Liver (tissue), 3 donors: ENCODE measurements at regions not wholly inside any gene's neighbourhood (a gene's known extent, or its start where the extent isn't known, plus 50 kb on each side); places are given as distances from the start of the nearest gene placed in this dataset.

Source experiments
- GABPA ChIP-seq, 2 donors: IDR thresholded peaks in 1 of 2; conservative IDR thresholded peaks in 1 of 2; 2 replicates each; pipeline ENCODE4 v1.6.1; 2016; ENCODE audit warnings: antibody characterized with exemption in 2 of 2, mild to moderate bottlenecking in 1 of 2, moderate library complexity in 1 of 2
- RAD21 ChIP-seq, 2 donors: IDR thresholded peaks; 2 replicates each; pipeline ENCODE4 v1.6.1; 2016; ENCODE audit warnings: antibody characterized with exemption in 2 of 2, mild to moderate bottlenecking in 2 of 2
- SP1 ChIP-seq: IDR thresholded peaks from 2 replicates; pipeline ENCODE4 v1.6.1; 2018; ENCODE audit warnings: antibody characterized with exemption, mild to moderate bottlenecking
- YY1 ChIP-seq: IDR thresholded peaks from 2 replicates; pipeline ENCODE4 v1.6.1; 2016; ENCODE audit warnings: antibody characterized with exemption, mild to moderate bottlenecking
- TF ChIP-seq, protein P1 (sequence below): IDR thresholded peaks from 2 replicates; pipeline ENCODE4 v1.6.1; 2016; ENCODE audit warnings: antibody characterized with exemption
- TF ChIP-seq, protein P2 (sequence below): fragments of 150-350 bp; IDR thresholded peaks from 2 replicates; pipeline ENCODE4 v1.5.1; 2017; ENCODE audit warnings: improper control_type of control experiment, low read depth, low read length; ENCODE audit not compliant: missing input control
- TF ChIP-seq, protein P3 (sequence below): IDR thresholded peaks from 2 replicates; pipeline ENCODE4 v1.6.1; 2016; ENCODE audit warnings: antibody characterized with exemption, mild to moderate bottlenecking
- donor health status: healthy.
- donor health status: healthy.

DNA sequence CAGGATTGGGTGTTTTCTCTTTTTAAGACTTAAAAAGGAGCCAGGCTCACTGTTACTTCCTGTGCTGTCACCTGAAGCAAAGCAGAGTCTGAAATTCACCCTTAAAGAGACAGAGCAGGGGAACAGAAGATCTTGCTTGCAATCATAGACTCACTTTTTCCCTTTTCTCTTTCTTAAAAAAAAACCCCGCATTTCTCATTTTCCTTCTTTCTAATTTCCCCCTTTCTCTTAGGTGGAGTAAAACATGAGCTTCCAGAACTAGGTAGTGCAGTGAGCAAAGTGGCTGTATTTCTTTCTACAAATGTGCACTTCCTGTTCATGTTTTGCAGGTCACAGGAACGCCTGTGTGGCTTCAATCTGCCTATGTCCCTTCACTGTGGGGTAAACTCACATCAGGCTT is 381.2 kb downstream of the LPIN1 start:
- TF ChIP-seq, protein P1, sequence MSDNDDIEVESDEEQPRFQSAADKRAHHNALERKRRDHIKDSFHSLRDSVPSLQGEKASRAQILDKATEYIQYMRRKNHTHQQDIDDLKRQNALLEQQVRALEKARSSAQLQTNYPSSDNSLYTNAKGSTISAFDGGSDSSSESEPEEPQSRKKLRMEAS: no peak
- TF ChIP-seq YY1 (no peak), RAD21 (IDR thresholded peaks at IDR 0.05) (no peak), GABPA (IDR thresholded peaks at IDR 0.05 in 1 of 2, conservative IDR thresholded peaks at IDR 0.05 in 1 of 2) (no peak), SP1 (no peak)
- TF ChIP-seq, protein P2, sequence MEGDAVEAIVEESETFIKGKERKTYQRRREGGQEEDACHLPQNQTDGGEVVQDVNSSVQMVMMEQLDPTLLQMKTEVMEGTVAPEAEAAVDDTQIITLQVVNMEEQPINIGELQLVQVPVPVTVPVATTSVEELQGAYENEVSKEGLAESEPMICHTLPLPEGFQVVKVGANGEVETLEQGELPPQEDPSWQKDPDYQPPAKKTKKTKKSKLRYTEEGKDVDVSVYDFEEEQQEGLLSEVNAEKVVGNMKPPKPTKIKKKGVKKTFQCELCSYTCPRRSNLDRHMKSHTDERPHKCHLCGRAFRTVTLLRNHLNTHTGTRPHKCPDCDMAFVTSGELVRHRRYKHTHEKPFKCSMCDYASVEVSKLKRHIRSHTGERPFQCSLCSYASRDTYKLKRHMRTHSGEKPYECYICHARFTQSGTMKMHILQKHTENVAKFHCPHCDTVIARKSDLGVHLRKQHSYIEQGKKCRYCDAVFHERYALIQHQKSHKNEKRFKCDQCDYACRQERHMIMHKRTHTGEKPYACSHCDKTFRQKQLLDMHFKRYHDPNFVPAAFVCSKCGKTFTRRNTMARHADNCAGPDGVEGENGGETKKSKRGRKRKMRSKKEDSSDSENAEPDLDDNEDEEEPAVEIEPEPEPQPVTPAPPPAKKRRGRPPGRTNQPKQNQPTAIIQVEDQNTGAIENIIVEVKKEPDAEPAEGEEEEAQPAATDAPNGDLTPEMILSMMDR: no peak
- TF ChIP-seq, protein P3, sequence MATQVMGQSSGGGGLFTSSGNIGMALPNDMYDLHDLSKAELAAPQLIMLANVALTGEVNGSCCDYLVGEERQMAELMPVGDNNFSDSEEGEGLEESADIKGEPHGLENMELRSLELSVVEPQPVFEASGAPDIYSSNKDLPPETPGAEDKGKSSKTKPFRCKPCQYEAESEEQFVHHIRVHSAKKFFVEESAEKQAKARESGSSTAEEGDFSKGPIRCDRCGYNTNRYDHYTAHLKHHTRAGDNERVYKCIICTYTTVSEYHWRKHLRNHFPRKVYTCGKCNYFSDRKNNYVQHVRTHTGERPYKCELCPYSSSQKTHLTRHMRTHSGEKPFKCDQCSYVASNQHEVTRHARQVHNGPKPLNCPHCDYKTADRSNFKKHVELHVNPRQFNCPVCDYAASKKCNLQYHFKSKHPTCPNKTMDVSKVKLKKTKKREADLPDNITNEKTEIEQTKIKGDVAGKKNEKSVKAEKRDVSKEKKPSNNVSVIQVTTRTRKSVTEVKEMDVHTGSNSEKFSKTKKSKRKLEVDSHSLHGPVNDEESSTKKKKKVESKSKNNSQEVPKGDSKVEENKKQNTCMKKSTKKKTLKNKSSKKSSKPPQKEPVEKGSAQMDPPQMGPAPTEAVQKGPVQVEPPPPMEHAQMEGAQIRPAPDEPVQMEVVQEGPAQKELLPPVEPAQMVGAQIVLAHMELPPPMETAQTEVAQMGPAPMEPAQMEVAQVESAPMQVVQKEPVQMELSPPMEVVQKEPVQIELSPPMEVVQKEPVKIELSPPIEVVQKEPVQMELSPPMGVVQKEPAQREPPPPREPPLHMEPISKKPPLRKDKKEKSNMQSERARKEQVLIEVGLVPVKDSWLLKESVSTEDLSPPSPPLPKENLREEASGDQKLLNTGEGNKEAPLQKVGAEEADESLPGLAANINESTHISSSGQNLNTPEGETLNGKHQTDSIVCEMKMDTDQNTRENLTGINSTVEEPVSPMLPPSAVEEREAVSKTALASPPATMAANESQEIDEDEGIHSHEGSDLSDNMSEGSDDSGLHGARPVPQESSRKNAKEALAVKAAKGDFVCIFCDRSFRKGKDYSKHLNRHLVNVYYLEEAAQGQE: no peak
